ENCODE measurements at regions not wholly inside any gene's neighbourhood (a gene's known extent, or its start where the extent isn't known, plus 50 kb on each side); places are given as distances from the start of the nearest gene placed in this dataset.
A peak's percentile ranks its signal among the peaks of the same experiment; 100 is the strongest.

- peak; percentile 59 for TF ChIP-seq CTCF (IDR thresholded peaks at IDR 0.05; ENCODE audit: insufficient read depth, low read depth, low read length)
- TF ChIP-seq EZH2 (IDR thresholded peaks at IDR 0.05; ENCODE audit: insufficient read depth, low read length): no peak
These were observed 102.5 kb upstream of the MID1 start for GRCh38 chrX:10722851-10723250.

Measured in astrocyte (in vitro differentiated cells and primary cell).